Caco-2 (cell line): ENCODE measurements at regions not wholly inside any gene's neighbourhood (a gene's known extent, or its start where the extent isn't known, plus 50 kb on each side); places are given as distances from the start of the nearest gene placed in this dataset.
"Not testable (repeated sequence)": the region's sequence is repeated elsewhere in the genome, so short reads cannot be mapped to it uniquely, and the experiment has no call there.

ENCODE experiments used
- BruUV-seq: library from RNA; stranded (reverse); fragments of 400-500 nt; replicated peaks from 2 replicates; lab custom pipeline; 2021; lab: Mats Ljungman, UMichigan
- CTCF ChIA-PET: fragments of 300-600 bp; sonication (Branson Sonifier 250); formaldehyde crosslinking; loops from one replicate; lab custom pipeline; 2022; ENCODE audit warnings: antibody characterized with exemption; lab: Charles Lee
- POLR2A ChIA-PET: fragments of 300-600 bp; sonication (Branson Sonifier 250); formaldehyde crosslinking; loops from one replicate; lab custom pipeline; 2022; ENCODE audit warnings: antibody characterized with exemption; lab: Charles Lee
- DNase-seq, 2 experiments: peaks; one replicate each; pipeline versions ENCODE4 v3.0.0 to v3.0.0-alpha.2; 2020 to 2022
- H3K27me3 ChIP-seq: replicated peaks from 2 replicates; pipeline ENCODE4 v1.6.0; 2011; ENCODE audit warnings: low read length; ENCODE audit not compliant: control insufficient read depth, insufficient read depth
- H3K36me3 ChIP-seq: 2 replicates; pipeline ENCODE4 v1.5.1; 2011; ENCODE audit warnings: low read length; ENCODE audit not compliant: control insufficient read depth, insufficient read depth
- H3K4me1 ChIP-seq: fragments of 250-450 bp; sonication (Bioruptor Pico); 2 replicates; pipeline ENCODE4 v1.5.1; 2020; ENCODE audit warnings: mild to moderate bottlenecking
- H3K4me3 ChIP-seq: 2 replicates; pipeline ENCODE4 v1.5.1; 2011; ENCODE audit warnings: low read depth, mild to moderate bottlenecking, control low read depth, low read length
- H3K9me3 ChIP-seq: fragments of 250-450 bp; sonication (Bioruptor Pico); 2 replicates; pipeline ENCODE4 v1.5.1; 2020; ENCODE audit warnings: mild to moderate bottlenecking, moderate library complexity
- H3K27ac Mint-ChIP-seq: one replicate; pipeline ENCODE4 v1.8.0; 2022; ENCODE audit warnings: mixed read lengths; ENCODE audit not compliant: unreplicated experiment
- H3K27me3 Mint-ChIP-seq: one replicate; pipeline ENCODE4 v1.8.0; 2022; ENCODE audit warnings: mixed read lengths; ENCODE audit not compliant: insufficient read depth, unreplicated experiment
- H3K36me3 Mint-ChIP-seq: one replicate; pipeline ENCODE4 v1.8.0; 2022; ENCODE audit warnings: mild to moderate bottlenecking, mixed read lengths; ENCODE audit not compliant: insufficient read depth, unreplicated experiment
- H3K4me1 Mint-ChIP-seq: one replicate; pipeline ENCODE4 v1.8.0; 2022; ENCODE audit warnings: low read depth, mixed read lengths; ENCODE audit not compliant: unreplicated experiment
- H3K4me3 Mint-ChIP-seq: one replicate; pipeline ENCODE4 v1.8.0; 2022; ENCODE audit warnings: mild to moderate bottlenecking, moderate library complexity, mixed read lengths; ENCODE audit not compliant: unreplicated experiment
- H3K9me3 Mint-ChIP-seq: one replicate; pipeline ENCODE4 v1.8.0; 2022; ENCODE audit warnings: mixed read lengths; ENCODE audit not compliant: unreplicated experiment
- intact Hi-C: fragments of 100-400 bp; cut with micrococcal nuclease; formaldehyde crosslinking; loops from one replicate; pipeline ENCODE4 v1.10.0; 2022; ENCODE audit not compliant: unreplicated experiment
- TF ChIP-seq, protein P1 (sequence below), 2 experiments: fragments of 200-600 bp in 1 of 2; IDR thresholded peaks; 1 replicate in 1 of 2; 2 replicates in 1 of 2; pipeline versions ENCODE4 v1.5.1 to v1.8.0; 2011 to 2022; ENCODE audit warnings: antibody characterized with exemption in 1 of 2, control low read depth in 1 of 2, inconsistent platforms in 1 of 2, low read depth in 1 of 2, low read length in 1 of 2, mild to moderate bottlenecking in 1 of 2, moderate library complexity in 1 of 2; ENCODE audit not compliant: insufficient read depth in 1 of 2, severe bottlenecking in 1 of 2, unreplicated experiment in 1 of 2

DNA sequence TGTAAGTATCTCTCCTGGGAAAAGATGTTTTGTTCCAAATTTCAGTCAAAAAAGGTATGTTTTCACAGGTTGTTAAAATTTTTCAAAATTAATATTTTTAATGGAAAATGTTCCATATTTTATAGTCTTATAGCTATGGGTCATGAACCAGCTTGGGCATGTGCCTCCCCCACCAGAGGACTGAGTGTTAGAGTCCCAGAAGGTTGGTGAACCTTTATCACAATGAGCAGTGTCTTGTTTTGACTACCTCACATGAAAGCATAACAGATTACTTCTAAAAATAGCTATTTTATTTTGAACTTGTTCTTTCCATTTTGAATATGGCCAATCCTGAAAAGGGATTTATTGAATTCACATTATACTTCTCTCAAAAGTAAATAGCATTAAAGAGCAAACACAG, 112.5 kb upstream of the TSC22D1 start:
- Histone ChIP-seq H3K36me3 (no peaks in the 10 kb centered on the region), H3K4me1 (peaks cover 13% of the 10 kb centered on the region), H3K9me3 (peaks cover 8% of the 10 kb centered on the region), H3K4me3 (no peak overlapping the region), H3K27me3 (no peaks in the 10 kb centered on the region)
- intact Hi-C loops: no loop called here
- POLR2A ChIA-PET: no interaction called here
- TF ChIP-seq, protein P1, sequence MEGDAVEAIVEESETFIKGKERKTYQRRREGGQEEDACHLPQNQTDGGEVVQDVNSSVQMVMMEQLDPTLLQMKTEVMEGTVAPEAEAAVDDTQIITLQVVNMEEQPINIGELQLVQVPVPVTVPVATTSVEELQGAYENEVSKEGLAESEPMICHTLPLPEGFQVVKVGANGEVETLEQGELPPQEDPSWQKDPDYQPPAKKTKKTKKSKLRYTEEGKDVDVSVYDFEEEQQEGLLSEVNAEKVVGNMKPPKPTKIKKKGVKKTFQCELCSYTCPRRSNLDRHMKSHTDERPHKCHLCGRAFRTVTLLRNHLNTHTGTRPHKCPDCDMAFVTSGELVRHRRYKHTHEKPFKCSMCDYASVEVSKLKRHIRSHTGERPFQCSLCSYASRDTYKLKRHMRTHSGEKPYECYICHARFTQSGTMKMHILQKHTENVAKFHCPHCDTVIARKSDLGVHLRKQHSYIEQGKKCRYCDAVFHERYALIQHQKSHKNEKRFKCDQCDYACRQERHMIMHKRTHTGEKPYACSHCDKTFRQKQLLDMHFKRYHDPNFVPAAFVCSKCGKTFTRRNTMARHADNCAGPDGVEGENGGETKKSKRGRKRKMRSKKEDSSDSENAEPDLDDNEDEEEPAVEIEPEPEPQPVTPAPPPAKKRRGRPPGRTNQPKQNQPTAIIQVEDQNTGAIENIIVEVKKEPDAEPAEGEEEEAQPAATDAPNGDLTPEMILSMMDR (IDR thresholded peaks at IDR 0.05; ENCODE audit: insufficient read depth in 1 of 2, low read depth in 1 of 2, low read length in 1 of 2, severe bottlenecking in 1 of 2, unreplicated experiment in 1 of 2): no peak
- DNase-seq: no peak
- H3K9me3 Mint-ChIP-seq: peaks cover 21% of the 10 kb centered on the region
- H3K36me3 Mint-ChIP-seq: peaks cover 4% of the 10 kb centered on the region
- no TSS peak for BruUV-seq
- CTCF ChIA-PET: no interaction called here
- H3K4me1 Mint-ChIP-seq: peaks cover 13% of the 10 kb centered on the region
- H3K4me3 Mint-ChIP-seq: no peak overlapping the region
- H3K27ac Mint-ChIP-seq: no peak overlapping the region
- H3K27me3 Mint-ChIP-seq: no peaks in the 10 kb centered on the region

DNA sequence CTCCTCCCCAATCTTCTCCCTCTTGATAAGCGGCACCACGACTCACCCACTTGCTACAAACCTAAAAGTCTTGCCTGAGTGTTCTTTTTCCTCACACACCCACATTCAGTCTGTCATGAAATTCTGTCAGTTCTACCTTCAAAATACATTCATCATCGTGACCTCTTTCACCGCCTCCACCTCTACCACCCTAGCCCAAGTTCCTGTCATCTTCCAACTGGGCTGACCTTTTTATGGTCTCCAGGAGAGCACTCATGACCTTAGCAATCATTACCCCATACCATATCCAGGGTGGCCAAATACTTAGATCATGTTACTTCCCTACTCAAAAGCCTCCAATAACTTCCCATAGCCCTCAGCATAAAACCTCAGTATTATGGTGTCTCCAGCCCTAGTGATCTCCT, 110.4 kb upstream of the TSC22D1 start:
- no peak overlapping the region for H3K4me3 ChIP-seq
- H3K9me3 ChIP-seq: peaks cover 8% of the 10 kb centered on the region
- intact Hi-C loops: no loop called here
- Mint-ChIP-seq H3K36me3 (no peaks in the 10 kb centered on the region), H3K4me1 (peaks cover 13% of the 10 kb centered on the region), H3K27me3 (no peaks in the 10 kb centered on the region), H3K4me3 (no peak overlapping the region), H3K27ac (no peak overlapping the region), H3K9me3 (peaks cover 22% of the 10 kb centered on the region)
- TF ChIP-seq, protein P1 (IDR thresholded peaks at IDR 0.05; ENCODE audit: insufficient read depth in 1 of 2, low read depth in 1 of 2, low read length in 1 of 2, severe bottlenecking in 1 of 2, unreplicated experiment in 1 of 2): no peak
- no peaks in the 10 kb centered on the region for H3K27me3 ChIP-seq
- no TSS peak for BruUV-seq
- peaks cover 13% of the 10 kb centered on the region for H3K4me1 ChIP-seq
- no peak for DNase-seq
- no peaks in the 10 kb centered on the region for H3K36me3 ChIP-seq
- ChIA-PET POLR2A (no interaction called here), CTCF (no interaction called here)

DNA sequence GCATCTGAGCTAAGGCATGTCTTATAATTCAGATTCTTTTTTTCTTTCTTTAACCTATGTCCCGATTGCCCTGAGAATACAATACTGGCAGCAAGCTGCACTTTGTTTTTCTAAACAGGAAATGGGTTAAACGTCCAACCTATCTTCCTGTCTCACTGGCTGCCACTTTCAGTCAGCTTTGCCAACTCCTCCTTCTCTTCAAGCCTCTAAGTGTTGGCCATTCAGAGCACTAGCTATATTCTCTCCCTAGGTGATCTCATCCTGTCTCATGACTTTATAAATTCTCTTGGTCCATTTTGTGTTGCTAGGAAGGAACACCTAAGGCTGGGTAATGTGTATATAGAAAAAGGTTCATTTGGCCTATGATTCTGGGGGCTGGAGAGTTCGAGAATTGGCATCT, 109.5 kb upstream of the TSC22D1 start:
- peaks cover 8% of the 10 kb centered on the region for H3K9me3 ChIP-seq

DNA sequence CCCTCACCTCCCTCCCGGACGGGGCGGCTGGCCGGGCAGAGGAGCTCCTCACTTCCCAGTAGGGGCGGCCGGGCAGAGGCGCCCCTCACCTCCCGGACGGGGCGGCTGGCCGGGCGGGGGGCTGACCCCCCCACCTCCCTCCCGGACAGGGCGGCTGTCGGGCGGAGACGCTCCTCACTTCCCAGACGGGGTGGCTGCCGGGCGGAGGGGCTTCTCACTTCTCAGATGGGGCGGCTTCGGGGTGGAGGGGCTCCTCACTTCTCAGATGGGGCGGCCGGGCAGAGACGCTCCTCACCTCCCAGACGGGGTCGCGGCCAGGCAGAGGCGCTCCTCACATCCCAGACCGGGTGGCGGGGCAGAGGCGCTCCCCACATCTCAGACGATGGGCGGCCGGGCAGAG, 106.3 kb upstream of the TSC22D1 start:
- BruUV-seq, H3K4me1 ChIP-seq, H3K36me3 ChIP-seq, H3K36me3 Mint-ChIP-seq, CTCF ChIA-PET, H3K4me3 ChIP-seq, intact Hi-C loops, H3K4me3 Mint-ChIP-seq, H3K27ac Mint-ChIP-seq, H3K9me3 ChIP-seq, H3K27me3 ChIP-seq, DNase-seq, POLR2A ChIA-PET, H3K27me3 Mint-ChIP-seq, H3K4me1 Mint-ChIP-seq: not testable (repeated sequence)
- peaks cover 39% of the 10 kb centered on the region for H3K9me3 Mint-ChIP-seq

More for the DNA sequence above, 109.5 kb upstream of the TSC22D1 start:
- Histone ChIP-seq H3K4me3 (no peak overlapping the region), H3K4me1 (peaks cover 13% of the 10 kb centered on the region), H3K36me3 (no peaks in the 10 kb centered on the region), H3K27me3 (no peaks in the 10 kb centered on the region)
- CTCF ChIA-PET: no interaction called here
- H3K4me1 Mint-ChIP-seq: peaks cover 13% of the 10 kb centered on the region
- BruUV-seq: no TSS peak
- no peak overlapping the region for H3K4me3 Mint-ChIP-seq
- no peak for DNase-seq
- H3K9me3 Mint-ChIP-seq: peaks cover 27% of the 10 kb centered on the region
- intact Hi-C loops: no loop called here
- H3K27ac Mint-ChIP-seq: no peak overlapping the region
- H3K36me3 Mint-ChIP-seq: no peaks in the 10 kb centered on the region
- POLR2A ChIA-PET: no interaction called here
- TF ChIP-seq, protein P1 (IDR thresholded peaks at IDR 0.05; ENCODE audit: insufficient read depth in 1 of 2, low read depth in 1 of 2, low read length in 1 of 2, severe bottlenecking in 1 of 2, unreplicated experiment in 1 of 2): no peak
- no peaks in the 10 kb centered on the region for H3K27me3 Mint-ChIP-seq
